RWPE1 (cell line): ENCODE measurements at regions not wholly inside any gene's neighbourhood (a gene's known extent, or its start where the extent isn't known, plus 50 kb on each side); places are given as distances from the start of the nearest gene placed in this dataset.

Experiments used
- CTCF ChIA-PET: fragments of 350-600 bp; sonication (Branson Sonifier 250); formaldehyde crosslinking; extraction: SDS; loops from one replicate; lab custom pipeline; 2021; lab: Yijun Ruan, JAX
- POLR2A ChIA-PET: fragments of 400-600 bp; formaldehyde crosslinking; extraction: SDS; loops from one replicate; lab custom pipeline; 2020; ENCODE audit warnings: antibody characterized with exemption; ENCODE audit not compliant: low non-redundant PET; lab: Yijun Ruan, JAX
- DNase-seq: peaks from one replicate; pipeline ENCODE4 v3.0.0; 2012; ENCODE audit warnings: low spot score
- H3K27ac ChIP-seq: fragments of 450-650 bp; 2 replicates; pipeline ENCODE4 v1.5.1; 2017
- TF ChIP-seq, protein P1 (sequence below): fragments of 450-650 bp; conservative IDR thresholded peaks from 2 replicates; pipeline ENCODE4 v1.5.1; 2017; ENCODE audit warnings: low read depth, mild to moderate bottlenecking

DNA sequence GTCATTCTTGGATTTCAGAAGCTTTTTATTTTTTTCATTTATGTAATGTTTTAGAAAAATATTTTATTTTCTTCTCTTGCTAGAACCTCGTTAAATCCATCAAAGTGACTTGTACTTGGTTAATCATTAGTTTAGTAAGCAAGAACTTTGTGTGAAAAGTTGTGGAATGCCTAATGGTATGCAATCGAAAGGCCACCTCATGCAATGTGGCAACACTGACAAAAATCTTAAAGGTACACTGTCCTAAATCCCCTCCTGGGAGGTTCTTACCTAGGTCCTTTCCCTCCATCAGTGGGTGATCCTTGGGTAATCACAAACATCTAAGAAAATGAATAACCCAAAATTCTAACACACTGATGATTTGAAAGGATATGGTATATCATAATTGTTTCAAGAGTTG is 304.2 kb downstream of the DNAH5 start:
- POLR2A ChIA-PET, result no interaction called here
- CTCF ChIA-PET, result no interaction called here
- TF ChIP-seq, protein P1, sequence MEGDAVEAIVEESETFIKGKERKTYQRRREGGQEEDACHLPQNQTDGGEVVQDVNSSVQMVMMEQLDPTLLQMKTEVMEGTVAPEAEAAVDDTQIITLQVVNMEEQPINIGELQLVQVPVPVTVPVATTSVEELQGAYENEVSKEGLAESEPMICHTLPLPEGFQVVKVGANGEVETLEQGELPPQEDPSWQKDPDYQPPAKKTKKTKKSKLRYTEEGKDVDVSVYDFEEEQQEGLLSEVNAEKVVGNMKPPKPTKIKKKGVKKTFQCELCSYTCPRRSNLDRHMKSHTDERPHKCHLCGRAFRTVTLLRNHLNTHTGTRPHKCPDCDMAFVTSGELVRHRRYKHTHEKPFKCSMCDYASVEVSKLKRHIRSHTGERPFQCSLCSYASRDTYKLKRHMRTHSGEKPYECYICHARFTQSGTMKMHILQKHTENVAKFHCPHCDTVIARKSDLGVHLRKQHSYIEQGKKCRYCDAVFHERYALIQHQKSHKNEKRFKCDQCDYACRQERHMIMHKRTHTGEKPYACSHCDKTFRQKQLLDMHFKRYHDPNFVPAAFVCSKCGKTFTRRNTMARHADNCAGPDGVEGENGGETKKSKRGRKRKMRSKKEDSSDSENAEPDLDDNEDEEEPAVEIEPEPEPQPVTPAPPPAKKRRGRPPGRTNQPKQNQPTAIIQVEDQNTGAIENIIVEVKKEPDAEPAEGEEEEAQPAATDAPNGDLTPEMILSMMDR, result no peak
- no peak for DNase-seq
- H3K27ac ChIP-seq, result no peak overlapping the region

DNA sequence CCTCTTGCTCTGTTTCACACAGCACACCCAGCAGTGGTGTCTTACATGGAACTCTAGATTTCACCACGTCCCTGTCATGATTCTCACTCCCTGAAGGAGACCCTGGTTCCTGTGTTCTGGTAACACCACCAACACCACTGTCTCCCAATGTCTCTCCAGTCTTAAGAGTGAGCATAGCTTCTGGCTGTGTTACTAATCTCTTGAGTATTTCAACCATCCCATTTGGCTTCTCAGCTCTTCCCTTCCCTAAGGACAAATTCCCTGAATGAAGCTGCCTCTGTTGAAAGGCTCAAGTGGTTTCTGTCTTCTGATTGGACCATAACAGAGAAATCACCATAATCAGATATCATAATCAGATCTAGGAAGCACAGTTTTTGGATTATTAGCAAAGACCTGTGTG is 311.8 kb downstream of the DNAH5 start:
- no peak overlapping the region for H3K27ac ChIP-seq
- ChIA-PET POLR2A (no interaction called here), CTCF (no interaction called here)
- DNase-seq, result peak; percentile 34
- TF ChIP-seq, protein P1, result no peak

DNA sequence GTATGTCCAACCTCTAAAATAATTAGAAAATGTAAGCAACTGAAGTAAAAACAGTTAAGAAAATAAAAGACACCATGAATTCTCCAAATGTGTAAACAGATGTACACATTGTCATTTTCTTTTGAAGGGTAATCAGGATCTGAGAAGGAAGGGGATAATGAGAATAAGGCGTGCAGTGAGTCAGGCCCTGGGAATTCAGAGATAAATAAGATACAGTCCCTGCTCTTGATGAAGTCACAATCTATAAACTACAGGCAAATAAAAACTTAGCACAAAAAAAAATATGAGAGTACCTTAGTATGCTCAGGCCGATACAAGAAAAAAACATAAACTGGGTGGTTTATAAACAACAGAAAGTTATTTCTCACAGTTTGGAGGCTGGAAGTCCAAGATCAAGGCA is 315.3 kb downstream of the DNAH5 start:
- ChIA-PET POLR2A (no interaction called here), CTCF (interaction anchor here (0.6 kb wide), 1 partner anchor 14 kb away, joined by 3 read pairs; no protein-coding TSS in a partner anchor)
- no peak overlapping the region for H3K27ac ChIP-seq
- TF ChIP-seq, protein P1, result no peak
- no peak for DNase-seq

DNA sequence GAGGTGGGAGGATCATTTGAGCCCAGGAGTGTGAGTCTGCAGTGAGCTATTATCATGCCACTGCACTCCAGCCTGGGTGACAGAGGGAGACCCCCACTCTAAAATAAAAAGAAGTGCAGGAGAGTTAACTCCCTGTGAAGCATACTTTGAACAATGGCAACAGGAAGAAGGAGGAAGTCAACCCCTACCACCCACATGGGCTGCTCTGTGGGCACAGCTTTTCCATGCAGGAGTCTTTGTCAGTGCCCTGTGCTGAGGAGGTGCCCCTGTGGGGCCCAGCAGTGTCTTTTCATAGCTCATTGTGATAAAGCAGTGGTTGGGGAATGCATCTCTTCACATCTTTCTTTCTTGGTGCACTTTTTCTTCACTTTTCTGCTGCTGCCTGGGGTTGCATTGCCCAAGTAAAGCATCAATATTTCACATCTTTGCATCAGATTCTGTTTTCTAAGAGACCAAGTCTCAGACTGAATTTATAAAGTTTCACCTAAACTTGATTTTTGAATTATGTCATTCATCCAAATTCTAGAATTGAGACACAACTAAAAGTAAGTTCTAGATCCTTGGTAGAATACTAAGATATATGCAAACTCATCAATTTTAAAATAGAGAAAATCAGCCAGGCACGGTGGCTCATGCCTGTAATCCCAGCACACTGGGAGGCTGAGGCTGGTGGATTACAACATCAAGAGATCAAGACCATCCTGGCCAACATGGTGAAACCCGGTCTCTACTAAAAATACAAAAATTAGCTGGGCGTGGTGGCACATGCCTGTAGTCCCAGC is 316.6 kb downstream of the DNAH5 start:
- TF ChIP-seq, protein P1, result no peak
- ChIA-PET POLR2A (no interaction called here), CTCF (interaction anchor here (0.6 kb wide), 1 partner anchor 37 kb away, joined by 3 read pairs; no protein-coding TSS in a partner anchor)
- H3K27ac ChIP-seq, result no peak overlapping the region
- DNase-seq, result no peak

DNA sequence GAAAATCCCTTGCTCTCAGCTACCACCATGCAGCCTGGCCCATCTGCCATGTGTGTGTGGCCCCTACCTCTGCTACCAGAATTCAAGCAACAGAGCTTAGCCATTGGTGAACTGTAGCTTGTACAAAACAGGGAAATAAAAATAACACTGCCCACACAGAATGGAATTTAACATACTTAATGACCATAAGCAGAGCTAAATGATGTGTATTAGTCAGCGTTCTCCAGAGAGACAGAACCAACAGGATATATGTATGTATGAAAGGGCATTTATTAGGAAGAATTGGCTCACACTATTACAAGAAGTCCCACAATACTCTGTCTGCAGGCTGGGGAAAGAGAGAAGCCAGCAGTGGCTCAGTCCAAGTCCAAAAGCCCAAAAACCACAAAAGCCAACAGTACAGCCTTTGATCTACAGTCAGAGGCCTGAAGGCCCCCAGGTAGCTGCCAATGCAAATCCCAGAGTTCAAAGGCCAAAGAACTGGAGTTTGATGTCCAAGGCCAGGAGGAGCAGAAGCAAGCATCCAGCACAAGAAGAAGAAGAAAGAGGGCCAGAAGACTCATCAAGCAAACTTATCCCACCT is 318.8 kb downstream of the DNAH5 start:
- POLR2A ChIA-PET, result no interaction called here
- CTCF ChIA-PET, result interaction anchor here (0.6 kb wide), 1 partner anchor 290 kb away, joined by 3 read pairs; no protein-coding TSS in a partner anchor
- TF ChIP-seq, protein P1, result no peak

DNA sequence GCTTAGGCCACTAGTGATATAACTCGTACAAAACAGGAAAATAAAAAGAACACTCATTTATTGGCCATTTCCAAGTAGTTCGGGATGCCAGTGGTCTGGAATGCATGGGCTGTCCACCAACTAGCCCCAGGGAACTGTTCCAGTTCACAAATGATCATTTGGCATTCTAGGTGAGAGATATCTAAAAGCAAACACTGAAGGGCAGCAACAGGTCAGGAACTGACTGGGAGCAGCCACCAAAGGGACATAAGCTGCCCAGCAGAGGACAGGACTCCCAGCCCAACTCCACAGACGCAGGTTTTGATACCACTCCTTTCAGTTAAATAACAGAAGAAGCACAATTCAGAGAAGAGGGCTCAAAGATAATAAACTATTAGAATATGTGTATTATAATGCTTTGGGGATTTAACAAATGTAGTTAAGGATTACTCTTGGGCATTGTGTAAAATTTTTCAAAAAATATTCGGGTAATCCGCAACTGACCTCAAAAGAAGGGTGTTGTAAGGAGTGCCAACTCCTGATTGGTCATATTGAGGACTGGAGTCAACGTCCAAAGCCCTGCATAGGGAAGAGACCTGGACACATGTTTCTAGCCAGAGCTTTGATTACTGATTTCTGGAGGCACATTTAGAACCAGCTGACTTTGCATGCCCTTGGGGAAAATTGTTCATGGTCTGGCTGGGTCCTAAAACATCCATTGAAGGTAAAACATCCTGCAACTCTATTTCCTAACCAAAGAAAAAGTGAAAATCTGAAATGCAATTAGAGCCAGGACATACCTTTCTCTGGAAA is 320.0 kb downstream of the DNAH5 start:
- no peak for DNase-seq
- CTCF ChIA-PET, result no interaction called here

More for the DNA sequence above, 318.8 kb downstream of the DNAH5 start:
- H3K27ac ChIP-seq, result no peak overlapping the region
- no peak for DNase-seq

More for the DNA sequence above, 320.0 kb downstream of the DNAH5 start:
- POLR2A ChIA-PET, result no interaction called here
- TF ChIP-seq, protein P1, result no peak
- H3K27ac ChIP-seq, result no peak overlapping the region
